ENCODE measurements at regions not wholly inside any gene's neighbourhood (a gene's known extent, or its start where the extent isn't known, plus 50 kb on each side); places are given as distances from the start of the nearest gene placed in this dataset.

GRCh38 chr1:224860488-224861338, 68.8 kb upstream of the DNAH14 start:
- TF ChIP-seq CTCF (IDR thresholded peaks at IDR 0.05; ENCODE audit: low read depth, low read length) (no peak), POLR2A (IDR thresholded peaks at IDR 0.05; ENCODE audit: extremely low read depth, insufficient read length) (no peak), MAX (IDR thresholded peaks at IDR 0.05; ENCODE audit: low read depth, low read length) (no peak), MYC (IDR thresholded peaks at IDR 0.05; ENCODE audit: low read depth, low read length) (no peak)

Measured in NB4 (cell line).